Kidney (tissue), 13 donors: ENCODE measurements at regions not wholly inside any gene's neighbourhood (a gene's known extent, or its start where the extent isn't known, plus 50 kb on each side); places are given as distances from the start of the nearest gene placed in this dataset.

ENCODE experiments used
- DNase-seq, 5 donors: peaks; one replicate each; pipeline ENCODE4 v3.0.0-alpha.2; 2013 to 2020
- FAIRE-seq: peaks from 2 replicates; lab custom pipeline; 2012; peaks lifted over from hg19 to GRCh38; lab: Jason Lieb, UNC
- H3K27ac ChIP-seq, 2 donors: one replicate each; pipeline ENCODE4 v1.7.0; 2013; ENCODE audit warnings: low read depth in 2 of 2, low read length in 2 of 2, inconsistent platforms in 1 of 2
- H3K27me3 ChIP-seq: one replicate; pipeline ENCODE4 v1.7.1; 2013; ENCODE audit warnings: low read length, inconsistent platforms; ENCODE audit not compliant: control insufficient read depth, insufficient read depth
- H3K36me3 ChIP-seq, 3 donors: one replicate each; pipeline versions ENCODE4 v1.7.0 to v1.7.1; 2013; ENCODE audit warnings: low read length in 3 of 3, control low read depth in 1 of 3, inconsistent platforms in 1 of 3; ENCODE audit not compliant: insufficient read depth in 3 of 3, control insufficient read depth in 2 of 3
- H3K4me1 ChIP-seq, 3 donors: one replicate each; pipeline versions ENCODE4 v1.7.0 to v1.7.1; 2013; ENCODE audit warnings: low read length in 3 of 3, inconsistent platforms in 1 of 3, low read depth in 1 of 3; ENCODE audit not compliant: control insufficient read depth in 2 of 3, insufficient read depth in 2 of 3
- H3K4me3 ChIP-seq, 3 donors: one replicate each; pipeline versions ENCODE4 v1.7.0 to v1.8.1; 2013; ENCODE audit warnings: low read length in 3 of 3, control low read depth in 1 of 3, inconsistent platforms in 1 of 3
- H3K9ac ChIP-seq, 3 donors: one replicate each; pipeline versions ENCODE4 v1.7.0 to v1.7.1; 2013; ENCODE audit warnings: low read length in 3 of 3, control low read depth in 1 of 3, inconsistent platforms in 1 of 3
- H3K9me3 ChIP-seq, 3 donors: one replicate each; pipeline versions ENCODE4 v1.7.0 to v1.7.1; 2013; ENCODE audit warnings: low read length in 3 of 3, control low read depth in 1 of 3, inconsistent platforms in 1 of 3; ENCODE audit not compliant: control insufficient read depth in 2 of 3, insufficient read depth in 1 of 3
- CTCF ChIP-seq: IDR thresholded peaks from 3 replicates; pipeline ENCODE4 v1.5.1; 2012; ENCODE audit warnings: mild to moderate bottlenecking, moderate library complexity, borderline replicate concordance; ENCODE audit not compliant: insufficient read depth; ENCODE audit errors: extremely low read depth
- intact Hi-C: fragments of 100-400 bp; cut with DNase I; formaldehyde crosslinking; loops from one replicate; pipeline ENCODE4 v1.11.1; 2022
- donor health status: control.
- donor health status: control.
- donor health status: control.
- donor health status: control.
- donor health status: control.
- donor health status: DM: yes; HTN: yes; CAD: no.
- donor health status: Normal renal cell carcinoma (clear cell type).

GRCh38 chr2:236877972-236878371 lies 207.7 kb upstream of the COPS8 start:
- no peak overlapping the region for H3K4me3 ChIP-seq
- no peaks in the 10 kb centered on the region for H3K36me3 ChIP-seq
- DNase-seq (no peak), FAIRE-seq (no peak)
- no peaks in the 10 kb centered on the region for H3K4me1 ChIP-seq
- intact Hi-C loops = no loop called here
- TF ChIP-seq CTCF = no peak
- H3K9ac ChIP-seq = no peak overlapping the region
- H3K27ac ChIP-seq = no peak overlapping the region
- H3K27me3 ChIP-seq = no peaks in the 10 kb centered on the region
- H3K9me3 ChIP-seq = no peaks in the 10 kb centered on the region

GRCh38 chr2:236879416-236879963 lies 206.2 kb upstream of the COPS8 start:
- Histone ChIP-seq H3K27ac (no peak overlapping the region), H3K4me1 (no peaks in the 10 kb centered on the region), H3K9me3 (no peaks in the 10 kb centered on the region), H3K36me3 (no peaks in the 10 kb centered on the region), H3K27me3 (no peaks in the 10 kb centered on the region), H3K9ac (no peak overlapping the region), H3K4me3 (no peak overlapping the region)
- no peak for TF ChIP-seq CTCF
- no peak for DNase-seq
- intact Hi-C loops = no loop called here
- no peak for FAIRE-seq

- Histone ChIP-seq H3K9ac (no peak overlapping the region), H3K27ac (no peak overlapping the region), H3K9me3 (no peaks in the 10 kb centered on the region), H3K36me3 (no peaks in the 10 kb centered on the region), H3K4me3 (no peak overlapping the region), H3K4me1 (no peaks in the 10 kb centered on the region), H3K27me3 (no peaks in the 10 kb centered on the region)
- intact Hi-C loops = no loop called here
- no peak for DNase-seq
- TF ChIP-seq CTCF = no peak
- FAIRE-seq = no peak
These were observed 203.6 kb upstream of the COPS8 start for GRCh38 chr2:236882074-236882473.

- no peak overlapping the region for H3K4me3 ChIP-seq
- H3K36me3 ChIP-seq = no peaks in the 10 kb centered on the region
- H3K27ac ChIP-seq = no peak overlapping the region
- no peak for TF ChIP-seq CTCF
- DNase-seq (no peak), FAIRE-seq (no peak)
- no peaks in the 10 kb centered on the region for H3K27me3 ChIP-seq
- no peak overlapping the region for H3K9ac ChIP-seq
- intact Hi-C loops = no loop called here
- peaks cover 0 to 2% (median 0%) of the 10 kb centered on the region in 3 donors for H3K4me1 ChIP-seq
- H3K9me3 ChIP-seq = no peaks in the 10 kb centered on the region
These were observed 202.8 kb upstream of the COPS8 start for GRCh38 chr2:236882930-236883329.
